AG10803 (cell line): ENCODE measurements at regions not wholly inside any gene's neighbourhood (a gene's known extent, or its start where the extent isn't known, plus 50 kb on each side); places are given as distances from the start of the nearest gene placed in this dataset.

Experiments
- DNase-seq: peaks from one replicate; pipeline ENCODE4 v3.0.0; 2010; ENCODE audit warnings: low read depth
- H3K4me3 ChIP-seq: 2 replicates; pipeline ENCODE4 v1.5.1; 2011; ENCODE audit warnings: mild to moderate bottlenecking, low read length, control low read depth
- TF ChIP-seq, protein P1 (sequence below): conservative IDR thresholded peaks from 2 replicates; pipeline ENCODE4 v1.5.1; 2011; ENCODE audit warnings: mild to moderate bottlenecking, low read length, control low read depth, inconsistent platforms

GRCh38 chr7:22574754-22575520 is 74.9 kb upstream of the STEAP1B start:
- no peak overlapping the region for H3K4me3 ChIP-seq
- TF ChIP-seq, protein P1, sequence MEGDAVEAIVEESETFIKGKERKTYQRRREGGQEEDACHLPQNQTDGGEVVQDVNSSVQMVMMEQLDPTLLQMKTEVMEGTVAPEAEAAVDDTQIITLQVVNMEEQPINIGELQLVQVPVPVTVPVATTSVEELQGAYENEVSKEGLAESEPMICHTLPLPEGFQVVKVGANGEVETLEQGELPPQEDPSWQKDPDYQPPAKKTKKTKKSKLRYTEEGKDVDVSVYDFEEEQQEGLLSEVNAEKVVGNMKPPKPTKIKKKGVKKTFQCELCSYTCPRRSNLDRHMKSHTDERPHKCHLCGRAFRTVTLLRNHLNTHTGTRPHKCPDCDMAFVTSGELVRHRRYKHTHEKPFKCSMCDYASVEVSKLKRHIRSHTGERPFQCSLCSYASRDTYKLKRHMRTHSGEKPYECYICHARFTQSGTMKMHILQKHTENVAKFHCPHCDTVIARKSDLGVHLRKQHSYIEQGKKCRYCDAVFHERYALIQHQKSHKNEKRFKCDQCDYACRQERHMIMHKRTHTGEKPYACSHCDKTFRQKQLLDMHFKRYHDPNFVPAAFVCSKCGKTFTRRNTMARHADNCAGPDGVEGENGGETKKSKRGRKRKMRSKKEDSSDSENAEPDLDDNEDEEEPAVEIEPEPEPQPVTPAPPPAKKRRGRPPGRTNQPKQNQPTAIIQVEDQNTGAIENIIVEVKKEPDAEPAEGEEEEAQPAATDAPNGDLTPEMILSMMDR = no peak
- DNase-seq = peak; percentile 91

DNA sequence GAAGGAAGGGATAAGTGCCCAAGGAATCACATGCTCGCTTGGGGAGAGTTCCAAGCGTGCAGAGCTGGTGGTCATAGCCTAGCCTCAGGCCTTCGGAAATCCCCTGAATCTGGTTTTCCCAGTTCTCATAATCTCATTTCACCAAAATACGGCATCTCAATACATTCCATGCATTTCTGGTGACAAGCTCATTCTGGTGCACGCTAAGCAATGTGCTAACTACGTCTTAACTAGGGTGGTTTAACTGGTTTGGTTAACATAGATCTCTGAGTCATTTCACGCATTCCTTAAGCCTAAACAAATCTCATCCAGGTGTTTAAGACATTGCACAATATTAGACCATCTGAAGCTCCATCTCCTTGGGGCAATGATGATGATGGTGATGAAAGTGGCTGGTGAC is 72.9 kb upstream of the STEAP1B start:
- DNase-seq = peak; percentile 98
- TF ChIP-seq, protein P1 = no peak
- no peak overlapping the region for H3K4me3 ChIP-seq

- DNase-seq = peak; percentile 90
- TF ChIP-seq, protein P1 = no peak
- no peak overlapping the region for H3K4me3 ChIP-seq
These were observed 72.3 kb upstream of the STEAP1B start for GRCh38 chr7:22572292-22572691.

DNA sequence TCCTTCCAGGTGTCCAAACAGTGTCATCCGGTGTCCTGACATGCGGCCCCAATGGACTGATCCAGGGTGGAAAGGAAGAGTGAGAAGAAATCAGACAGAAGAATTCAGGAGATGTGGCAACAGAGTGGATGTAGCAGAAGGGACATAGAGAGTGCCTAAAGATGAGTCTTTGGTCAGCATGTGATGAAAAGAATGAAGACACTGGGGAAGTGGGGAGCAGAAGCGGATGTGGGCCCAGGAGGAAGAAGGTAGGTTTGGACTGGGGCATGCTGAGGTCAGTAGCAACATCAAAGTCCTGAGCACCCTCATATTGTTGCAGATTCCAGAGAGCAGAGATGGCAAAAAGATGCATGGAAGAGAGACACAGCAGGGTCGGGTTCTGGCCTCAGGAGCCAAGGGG is 71.8 kb upstream of the STEAP1B start:
- no peak overlapping the region for H3K4me3 ChIP-seq
- DNase-seq = no peak
- TF ChIP-seq, protein P1 = no peak

DNA sequence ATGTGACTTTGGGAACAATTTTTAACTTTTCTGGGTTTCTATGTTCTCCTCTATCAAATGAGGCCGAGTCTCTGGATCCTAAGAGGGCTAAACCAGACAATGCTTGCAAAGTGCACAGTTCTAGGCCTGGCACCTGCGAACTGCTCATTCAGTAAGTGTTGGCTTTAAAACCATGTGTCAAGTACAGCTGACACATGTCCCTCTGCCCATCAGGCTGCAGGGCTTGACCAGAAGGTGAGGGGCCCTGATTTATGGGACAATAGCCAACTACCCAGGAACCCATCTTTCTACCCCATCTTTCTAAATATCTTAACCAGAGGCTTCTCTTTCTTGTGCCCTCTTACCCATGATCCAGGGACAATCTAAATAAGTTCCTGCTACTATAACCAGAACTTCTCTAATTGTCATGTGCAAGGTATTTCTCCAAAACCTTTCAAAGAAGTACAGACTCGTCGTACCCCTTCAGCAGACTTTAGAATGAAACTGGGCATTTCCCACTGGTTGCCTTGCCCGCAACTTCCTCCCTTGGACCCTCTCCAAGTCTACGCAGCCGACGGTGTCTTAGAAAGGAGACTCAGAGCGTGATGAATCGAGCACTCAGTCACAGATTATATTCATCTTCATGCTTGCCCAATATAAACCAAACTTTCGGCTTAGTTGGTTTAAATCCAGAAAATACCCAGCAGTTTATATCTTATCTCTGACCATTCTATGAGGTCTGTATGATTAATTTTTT is 69.8 kb upstream of the STEAP1B start:
- DNase-seq = no peak
- TF ChIP-seq, protein P1 = no peak
- no peak overlapping the region for H3K4me3 ChIP-seq

- no peak for DNase-seq
- TF ChIP-seq, protein P1 = no peak
- no peak overlapping the region for H3K4me3 ChIP-seq
These were observed 66.6 kb upstream of the STEAP1B start for GRCh38 chr7:22566592-22566991.

- H3K4me3 ChIP-seq = no peak overlapping the region
- no peak for DNase-seq
These were observed 66.2 kb upstream of the STEAP1B start for GRCh38 chr7:22566176-22566575.

More at GRCh38 chr7:22566176-22566575, 66.2 kb upstream of the STEAP1B start:
- TF ChIP-seq, protein P1 = no peak
